IMR-90 (cell line): ENCODE measurements at regions not wholly inside any gene's neighbourhood (a gene's known extent, or its start where the extent isn't known, plus 50 kb on each side); places are given as distances from the start of the nearest gene placed in this dataset.

Source experiments
- ATAC-seq: fragments of 200-7000 bp; cut with Tn5 transposase; 2 replicates; pipeline ENCODE4 v1.9.1; 2020; ENCODE audit warnings: low read depth, mild to moderate bottlenecking, moderate library complexity
- BruUV-seq: library from RNA; stranded (reverse); fragments of 400-500 nt; replicated peaks from 2 replicates; lab custom pipeline; 2021; lab: Mats Ljungman, UMichigan
- CTCF ChIA-PET: fragments of 300-600 bp; formaldehyde crosslinking; extraction: SDS; loops from one replicate; lab custom pipeline; 2021; ENCODE audit warnings: antibody characterized with exemption; lab: Yijun Ruan, JAX
- POLR2A ChIA-PET: fragments of 300-600 bp; sonication (Branson Sonifier 250); formaldehyde crosslinking; loops from one replicate; lab custom pipeline; 2022; ENCODE audit warnings: antibody characterized with exemption; ENCODE audit not compliant: unreplicated experiment; lab: Charles Lee
- DNase-seq: peaks from one replicate; pipeline ENCODE4 v3.0.0; 2013
- H2AFZ ChIP-seq: replicated peaks from 2 replicates; pipeline ENCODE3; 2013; ENCODE audit warnings: low read length, mild to moderate bottlenecking; ENCODE audit not compliant: poor library complexity
- H2AK5ac ChIP-seq: 2 replicates; pipeline ENCODE4 v1.6.1; 2013; ENCODE audit warnings: low read depth, low read length, inconsistent platforms
- H2AK9ac ChIP-seq: replicated peaks from 2 replicates; pipeline ENCODE3; 2013; ENCODE audit warnings: mild to moderate bottlenecking, low read depth, low read length, moderate library complexity; ENCODE audit not compliant: poor library complexity
- H2BK120ac ChIP-seq: 2 replicates; pipeline ENCODE4 v1.6.1; 2013; ENCODE audit warnings: low read depth, low read length, inconsistent platforms
- H2BK15ac ChIP-seq: 3 replicates; pipeline ENCODE4 v1.6.1; 2013; ENCODE audit warnings: low read depth, low read length, inconsistent platforms
- H2BK20ac ChIP-seq: 2 replicates; pipeline ENCODE4 v1.6.1; 2013; ENCODE audit warnings: low read depth, mild to moderate bottlenecking, inconsistent platforms, low read length, moderate library complexity
- H2BK5ac ChIP-seq: 2 replicates; pipeline ENCODE4 v1.6.1; 2013; ENCODE audit warnings: mild to moderate bottlenecking, low read depth, low read length, inconsistent platforms; ENCODE audit not compliant: poor library complexity, severe bottlenecking
- H3K14ac ChIP-seq: replicated peaks from 2 replicates; pipeline ENCODE4 v1.6.1; 2013; ENCODE audit warnings: low read depth, low read length, inconsistent platforms
- H3K18ac ChIP-seq: 2 replicates; pipeline ENCODE4 v1.6.1; 2013; ENCODE audit warnings: low read depth, low read length, control low read depth
- H3K23ac ChIP-seq: 2 replicates; pipeline ENCODE4 v1.6.1; 2013; ENCODE audit warnings: low read depth, low read length, inconsistent platforms
- H3K27ac ChIP-seq: 2 replicates; pipeline ENCODE4 v1.5.1; 2013; ENCODE audit warnings: mild to moderate bottlenecking, control low read depth, low read length; ENCODE audit not compliant: insufficient read depth
- H3K27me3 ChIP-seq: 2 replicates; pipeline ENCODE4 v1.6.1; 2013; ENCODE audit warnings: low read length; ENCODE audit not compliant: control insufficient read depth, insufficient read depth
- H3K36me3 ChIP-seq: 2 replicates; pipeline ENCODE4 v1.6.1; 2013; ENCODE audit warnings: low read length, mixed read lengths; ENCODE audit not compliant: control insufficient read depth, insufficient read depth
- H3K4ac ChIP-seq: 2 replicates; pipeline ENCODE4 v1.6.1; 2013; ENCODE audit warnings: low read depth, low read length, inconsistent platforms
- H3K4me1 ChIP-seq: 2 replicates; pipeline ENCODE4 v1.6.1; 2013; ENCODE audit warnings: low read length, mixed read lengths; ENCODE audit not compliant: control insufficient read depth, insufficient read depth
- H3K4me2 ChIP-seq: 2 replicates; pipeline ENCODE4 v1.6.1; 2013; ENCODE audit warnings: low read depth, mild to moderate bottlenecking, control low read depth, low read length, moderate library complexity
- H3K4me3 ChIP-seq: 2 replicates; pipeline ENCODE4 v1.5.1; 2013; ENCODE audit warnings: low read depth, mild to moderate bottlenecking, control low read depth, low read length, moderate library complexity; ENCODE audit not compliant: insufficient read depth
- H3K56ac ChIP-seq: 2 replicates; pipeline ENCODE4 v1.6.1; 2013; ENCODE audit warnings: low read length, inconsistent platforms; ENCODE audit not compliant: insufficient read depth; ENCODE audit errors: extremely low read depth
- H3K79me1 ChIP-seq, 2 experiments: 2 replicates each; pipeline ENCODE4 v1.6.1; 2013; ENCODE audit warnings: low read length in 2 of 2, inconsistent platforms in 1 of 2, low read depth in 1 of 2
- H3K9ac ChIP-seq: 2 replicates; pipeline ENCODE4 v1.6.1; 2013; ENCODE audit warnings: low read depth, low read length, control low read depth
- H3K9me1 ChIP-seq: 2 replicates; pipeline ENCODE4 v1.6.1; 2013; ENCODE audit warnings: low read length, inconsistent platforms; ENCODE audit not compliant: insufficient read depth
- H3K9me3 ChIP-seq: 2 replicates; pipeline ENCODE4 v1.6.1; 2013; ENCODE audit warnings: low read length; ENCODE audit not compliant: control insufficient read depth, insufficient read depth
- H4K20me1 ChIP-seq: 2 replicates; pipeline ENCODE4 v1.6.1; 2013; ENCODE audit warnings: low read length, inconsistent platforms; ENCODE audit not compliant: insufficient read depth
- H4K5ac ChIP-seq: 2 replicates; pipeline ENCODE4 v1.6.1; 2013; ENCODE audit warnings: mild to moderate bottlenecking, low read depth, low read length, control low read depth
- H4K8ac ChIP-seq, 2 experiments: 2 replicates each; pipeline ENCODE4 v1.6.1; 2013; ENCODE audit warnings: low read depth in 2 of 2, low read length in 2 of 2, control low read depth in 1 of 2, inconsistent platforms in 1 of 2
- H4K91ac ChIP-seq: 2 replicates; pipeline ENCODE4 v1.6.1; 2013; ENCODE audit warnings: low read depth, low read length, inconsistent platforms; ENCODE audit not compliant: insufficient read depth
- BHLHE40 ChIP-seq: fragments of 150-350 bp; IDR thresholded peaks from 2 replicates; pipeline ENCODE4 v1.6.1; 2016; ENCODE audit warnings: mild to moderate bottlenecking, low read depth, low read length
- CEBPB ChIP-seq: IDR thresholded peaks from 2 replicates; pipeline ENCODE4 v1.6.1; 2012; ENCODE audit warnings: low read depth, low read length, improper control_type of control experiment
- CHD1 ChIP-seq: IDR thresholded peaks from 2 replicates; pipeline ENCODE4 v1.6.1; 2012; ENCODE audit warnings: low read depth, low read length, improper control_type of control experiment
- FOS ChIP-seq: fragments of 150-350 bp; IDR thresholded peaks from 2 replicates; pipeline ENCODE4 v1.6.1; 2016; ENCODE audit warnings: low read depth, low read length
- MAFK ChIP-seq: IDR thresholded peaks from 2 replicates; pipeline ENCODE4 v1.6.1; 2012; ENCODE audit warnings: low read depth, low read length, improper control_type of control experiment
- MAZ ChIP-seq: IDR thresholded peaks from 2 replicates; pipeline ENCODE4 v1.6.1; 2012; ENCODE audit warnings: low read depth, mild to moderate bottlenecking, low read length, improper control_type of control experiment, moderate library complexity, borderline replicate concordance
- MXI1 ChIP-seq: IDR thresholded peaks from 2 replicates; pipeline ENCODE4 v1.6.1; 2012; ENCODE audit warnings: low read depth, mild to moderate bottlenecking, low read length, moderate library complexity, borderline replicate concordance
- NFE2L2 ChIP-seq: fragments of 150-350 bp; IDR thresholded peaks from 2 replicates; pipeline ENCODE4 v1.6.1; 2016; ENCODE audit warnings: low read depth, mild to moderate bottlenecking, low read length
- POLR2A ChIP-seq: IDR thresholded peaks from 2 replicates; pipeline ENCODE4 v1.6.1; 2012; ENCODE audit warnings: mild to moderate bottlenecking, low read depth, low read length
- RAD21 ChIP-seq: IDR thresholded peaks from 2 replicates; pipeline ENCODE4 v1.6.1; 2012; ENCODE audit warnings: low read length, improper control_type of control experiment
- RCOR1 ChIP-seq: IDR thresholded peaks from 2 replicates; pipeline ENCODE4 v1.6.1; 2012; ENCODE audit warnings: mild to moderate bottlenecking, low read length, improper control_type of control experiment; ENCODE audit not compliant: insufficient replicate concordance
- RFX5 ChIP-seq: IDR thresholded peaks from 2 replicates; pipeline ENCODE4 v1.8.0; 2012; ENCODE audit warnings: low read depth, mild to moderate bottlenecking, low read length, moderate library complexity
- SMC3 ChIP-seq: fragments of 150-350 bp; IDR thresholded peaks from 2 replicates; pipeline ENCODE4 v1.6.1; 2016; ENCODE audit warnings: low read depth, mild to moderate bottlenecking, antibody characterized with exemption, low read length, moderate library complexity
- WGBS, 2 experiments: methylation state at CpG; one replicate each; pipeline versions ENCODE4 v1.1.5 to v1.1.7; 2013; ENCODE audit warnings: missing lambda C conversion rate in 2 of 2; ENCODE audit not compliant: insufficient read length in 1 of 2; ENCODE audit errors: extremely low coverage in 2 of 2; 5-methylcytosine and 5-hydroxymethylcytosine counted together
- dilution Hi-C: fragments of 300-500 bp; cut with HindIII; formaldehyde crosslinking; loops from one replicate; pipeline ENCODE4 v1.14.3; 2018; ENCODE audit warnings: low sequenced_read_pairs; ENCODE audit not compliant: unreplicated experiment
- in situ Hi-C: fragments of 300-500 bp; cut with MboI; formaldehyde crosslinking; loops from 3 replicates; pipeline ENCODE4 v1.14.3; 2019; ENCODE audit warnings: low sequenced_read_pairs, inconsistent platforms, mixed read lengths
- intact Hi-C: fragments of 100-400 bp; cut with micrococcal nuclease; formaldehyde crosslinking; loops from 2 replicates; pipeline ENCODE4 v1.10.0; 2022
- TF ChIP-seq, protein P1 (sequence below): fragments of 150-350 bp; IDR thresholded peaks from 2 replicates; pipeline ENCODE4 v1.6.1; 2017; ENCODE audit warnings: mild to moderate bottlenecking, antibody characterized with exemption, low read length, low read depth
- TF ChIP-seq, protein P2 (sequence below): fragments of 150-350 bp; IDR thresholded peaks from 2 replicates; pipeline ENCODE4 v1.6.1; 2016; ENCODE audit warnings: low read depth, mild to moderate bottlenecking, low read length, moderate library complexity, borderline replicate concordance
- TF ChIP-seq, protein P3 (sequence below): conservative IDR thresholded peaks from 2 replicates; pipeline ENCODE4 v1.5.1; 2012; ENCODE audit warnings: mild to moderate bottlenecking, low read depth, low read length, improper control_type of control experiment

DNA sequence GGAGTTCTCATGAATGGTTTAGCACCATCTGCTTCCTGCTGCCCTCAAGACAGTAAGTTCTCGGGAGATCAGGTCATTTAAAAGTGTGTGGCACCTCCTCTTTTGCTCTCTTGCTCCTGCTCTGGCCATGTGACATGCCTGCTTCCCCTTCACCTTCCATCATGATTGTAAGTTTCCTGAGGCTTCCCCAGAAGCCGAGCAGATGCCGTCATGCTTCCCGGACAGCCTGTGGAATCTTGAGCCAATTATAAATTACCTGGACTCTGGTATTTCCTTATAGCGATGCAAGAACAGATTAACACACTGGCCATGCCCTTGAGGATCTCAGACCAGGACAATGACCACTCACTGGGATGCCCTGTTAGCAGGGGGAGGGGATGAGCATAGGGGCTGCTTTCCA is 212.3 kb downstream of the MATN1 start:
- Histone ChIP-seq H3K9ac (no peak overlapping the region), H3K9me1 (no peaks in the 10 kb centered on the region), H3K56ac (no peak overlapping the region), H2BK120ac (no peak overlapping the region), H4K91ac (no peak overlapping the region), H3K36me3 (no peaks in the 10 kb centered on the region), H3K27ac (no peak overlapping the region), H2BK5ac (no peak overlapping the region), H3K4ac (no peak overlapping the region), H4K5ac (no peak overlapping the region), H3K4me1 (no peaks in the 10 kb centered on the region), H3K4me2 (no peak overlapping the region), H3K9me3 (no peaks in the 10 kb centered on the region), H4K8ac (no peak overlapping the region), H2BK15ac (no peak overlapping the region), H3K27me3 (no peaks in the 10 kb centered on the region), H3K79me1 (no peaks in the 10 kb centered on the region), H2AK5ac (no peak overlapping the region), H4K20me1 (no peaks in the 10 kb centered on the region), H3K14ac (no peak overlapping the region), H2AK9ac (no peak overlapping the region), H3K23ac (no peak overlapping the region), H2AFZ (no peak overlapping the region), H2BK20ac (no peak overlapping the region), H3K4me3 (no peak overlapping the region), H3K18ac (no peak overlapping the region)
- TF ChIP-seq RAD21, result no peak
- TF ChIP-seq POLR2A, result no peak
- TF ChIP-seq, protein P1, sequence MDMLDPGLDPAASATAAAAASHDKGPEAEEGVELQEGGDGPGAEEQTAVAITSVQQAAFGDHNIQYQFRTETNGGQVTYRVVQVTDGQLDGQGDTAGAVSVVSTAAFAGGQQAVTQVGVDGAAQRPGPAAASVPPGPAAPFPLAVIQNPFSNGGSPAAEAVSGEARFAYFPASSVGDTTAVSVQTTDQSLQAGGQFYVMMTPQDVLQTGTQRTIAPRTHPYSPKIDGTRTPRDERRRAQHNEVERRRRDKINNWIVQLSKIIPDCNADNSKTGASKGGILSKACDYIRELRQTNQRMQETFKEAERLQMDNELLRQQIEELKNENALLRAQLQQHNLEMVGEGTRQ, result no peak
- no peak for TF ChIP-seq MAFK
- TF ChIP-seq BHLHE40, result no peak
- TF ChIP-seq, protein P2, sequence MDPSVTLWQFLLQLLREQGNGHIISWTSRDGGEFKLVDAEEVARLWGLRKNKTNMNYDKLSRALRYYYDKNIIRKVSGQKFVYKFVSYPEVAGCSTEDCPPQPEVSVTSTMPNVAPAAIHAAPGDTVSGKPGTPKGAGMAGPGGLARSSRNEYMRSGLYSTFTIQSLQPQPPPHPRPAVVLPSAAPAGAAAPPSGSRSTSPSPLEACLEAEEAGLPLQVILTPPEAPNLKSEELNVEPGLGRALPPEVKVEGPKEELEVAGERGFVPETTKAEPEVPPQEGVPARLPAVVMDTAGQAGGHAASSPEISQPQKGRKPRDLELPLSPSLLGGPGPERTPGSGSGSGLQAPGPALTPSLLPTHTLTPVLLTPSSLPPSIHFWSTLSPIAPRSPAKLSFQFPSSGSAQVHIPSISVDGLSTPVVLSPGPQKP, result no peak
- TF ChIP-seq RCOR1, result no peak
- TF ChIP-seq, protein P3, sequence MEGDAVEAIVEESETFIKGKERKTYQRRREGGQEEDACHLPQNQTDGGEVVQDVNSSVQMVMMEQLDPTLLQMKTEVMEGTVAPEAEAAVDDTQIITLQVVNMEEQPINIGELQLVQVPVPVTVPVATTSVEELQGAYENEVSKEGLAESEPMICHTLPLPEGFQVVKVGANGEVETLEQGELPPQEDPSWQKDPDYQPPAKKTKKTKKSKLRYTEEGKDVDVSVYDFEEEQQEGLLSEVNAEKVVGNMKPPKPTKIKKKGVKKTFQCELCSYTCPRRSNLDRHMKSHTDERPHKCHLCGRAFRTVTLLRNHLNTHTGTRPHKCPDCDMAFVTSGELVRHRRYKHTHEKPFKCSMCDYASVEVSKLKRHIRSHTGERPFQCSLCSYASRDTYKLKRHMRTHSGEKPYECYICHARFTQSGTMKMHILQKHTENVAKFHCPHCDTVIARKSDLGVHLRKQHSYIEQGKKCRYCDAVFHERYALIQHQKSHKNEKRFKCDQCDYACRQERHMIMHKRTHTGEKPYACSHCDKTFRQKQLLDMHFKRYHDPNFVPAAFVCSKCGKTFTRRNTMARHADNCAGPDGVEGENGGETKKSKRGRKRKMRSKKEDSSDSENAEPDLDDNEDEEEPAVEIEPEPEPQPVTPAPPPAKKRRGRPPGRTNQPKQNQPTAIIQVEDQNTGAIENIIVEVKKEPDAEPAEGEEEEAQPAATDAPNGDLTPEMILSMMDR, result no peak
- no peak for TF ChIP-seq CHD1
- TF ChIP-seq SMC3, result no peak
- TF ChIP-seq NFE2L2, result no peak
- TF ChIP-seq MXI1, result no peak
- no peak for TF ChIP-seq CEBPB
- no peak for TF ChIP-seq MAZ
- no peak for TF ChIP-seq FOS
- TF ChIP-seq RFX5, result no peak
- WGBS, 2 experiments, result 55% methylated on average over 1 of the region's 5 CpGs; no CpG with 5 or more reads in 1 of the 2 experiments
- in situ Hi-C loops (no loop called here), intact Hi-C loops (no loop called here), dilution Hi-C loops (no loop called here)
- ATAC-seq (no peak), DNase-seq (no peak)
- CTCF ChIA-PET, result no interaction called here
- no TSS peak for BruUV-seq
- POLR2A ChIA-PET, result no interaction called here
